ENCODE measurements at regions not wholly inside any gene's neighbourhood (a gene's known extent, or its start where the extent isn't known, plus 50 kb on each side); places are given as distances from the start of the nearest gene placed in this dataset.

GRCh38 chr22:27122574-27122973 is 465.2 kb downstream of the MIAT start:
- H3K27me3 ChIP-seq (replicated peaks in 1 of 4; ENCODE audit: control insufficient read depth in 3 of 4, extremely low read depth in 1 of 4, insufficient read depth in 3 of 4, low read length in 3 of 4), result no peaks in the 10 kb centered on the region
- TF ChIP-seq YY1 (IDR thresholded peaks at IDR 0.05; ENCODE audit: low read depth, low read length) (no peak), JUN (IDR thresholded peaks at IDR 0.05; ENCODE audit: low read depth, low read length) (no peak), EP300 (IDR thresholded peaks at IDR 0.05; ENCODE audit: borderline replicate concordance in 1 of 2, low read depth in 2 of 2, low read length in 2 of 2) (no peak), CHD2 (IDR thresholded peaks at IDR 0.05; ENCODE audit: low read length) (no peak), HDAC2 (IDR thresholded peaks at IDR 0.05; ENCODE audit: borderline replicate concordance in 1 of 2, low read depth in 2 of 2, low read length in 2 of 2) (no peak)
- DNase-seq (ENCODE audit: low read depth in 1 of 2, low spot score in 2 of 2) (no peak), FAIRE-seq (no peak)
- H2AK5ac ChIP-seq (ENCODE audit: low read depth, low read length), result no peak overlapping the region
- no peak overlapping the region for H3K18ac ChIP-seq (ENCODE audit: extremely low read depth, low read length)
- H3K79me1 ChIP-seq (ENCODE audit: low read depth, low read length), result no peaks in the 10 kb centered on the region
- WGBS, 2 experiments (ENCODE audit: extremely low coverage in 1 of 2, insufficient coverage in 1 of 2, insufficient read length in 1 of 2, insufficient replicate concordance in 2 of 2, low coverage in 1 of 2, low lambda C conversion rate in 2 of 2, missing lambda C conversion rate in 1 of 2), result 84% methylated on average over 11 of the region's 11 CpGs; no CpG with 5 or more reads in 1 of the 2 experiments
- no peaks in the 10 kb centered on the region for H3K36me3 ChIP-seq (ENCODE audit: control insufficient read depth in 2 of 4, insufficient read depth in 4 of 4, low read length in 3 of 4)
- no peak overlapping the region for H2BK120ac ChIP-seq (replicated peaks; ENCODE audit: low read depth, low read length)
- no peak overlapping the region for H2BK12ac ChIP-seq (ENCODE audit: low read depth, low read length)
- H2AFZ ChIP-seq (ENCODE audit: low read length), result no peak overlapping the region
- no peak overlapping the region for H3K23ac ChIP-seq (ENCODE audit: insufficient read length)
- no peak overlapping the region for H3K4me2 ChIP-seq (ENCODE audit: insufficient read depth in 1 of 2, low read depth in 2 of 2, low read length in 2 of 2)
- H3K79me2 ChIP-seq (ENCODE audit: control insufficient read depth in 1 of 2, insufficient read depth in 2 of 2, low read length in 2 of 2), result no peaks in the 10 kb centered on the region
- no peak overlapping the region for H2BK15ac ChIP-seq (ENCODE audit: low read length)
- H3K4ac ChIP-seq (replicated peaks; ENCODE audit: insufficient read length, low read depth, low read length), result no peak overlapping the region
- no peak overlapping the region for H3K9ac ChIP-seq (replicated peaks in 1 of 4; ENCODE audit: extremely low read depth in 1 of 4, low read depth in 3 of 4, low read length in 3 of 4)
- H4K91ac ChIP-seq (replicated peaks; ENCODE audit: insufficient read length, low read length), result no peak overlapping the region
- no peaks in the 10 kb centered on the region for H3K4me1 ChIP-seq (replicated peaks in 1 of 4; ENCODE audit: control insufficient read depth in 3 of 4, insufficient read depth in 4 of 4, low read length in 3 of 4)
- H2BK20ac ChIP-seq (ENCODE audit: low read length), result no peak overlapping the region
- H3K9me3 ChIP-seq (ENCODE audit: insufficient read depth in 2 of 2, low read depth in 1 of 2, low read length in 1 of 2), result no peaks in the 10 kb centered on the region
- no peak overlapping the region for H2BK5ac ChIP-seq (ENCODE audit: low read depth, low read length)
- H3K56ac ChIP-seq (replicated peaks; ENCODE audit: insufficient read length, low read depth, low read length), result no peak overlapping the region
- no peak overlapping the region for H4K8ac ChIP-seq (ENCODE audit: extremely low read depth, insufficient read depth, low read length)
- H3K27ac ChIP-seq (ENCODE audit: low read depth, low read length), result no peak overlapping the region
- no peak overlapping the region for H4K5ac ChIP-seq (ENCODE audit: insufficient read length, low read depth, low read length)
- CTCF ChIA-PET (ENCODE audit: partially characterized antibody), result interaction anchor here (1.1 to 1.5 kb wide), 2 partner anchors 11 to 270 kb away, joined by 4 read pairs; no protein-coding TSS in a partner anchor
- H3K4me3 ChIP-seq (ENCODE audit: extremely low read depth in 1 of 4, insufficient read depth in 2 of 4, low read depth in 3 of 4, low read length in 4 of 4), result no peak overlapping the region
- POLR2A ChIA-PET (ENCODE audit: partially characterized antibody), result no interaction called here
- no peaks in the 10 kb centered on the region for H3K23me2 ChIP-seq (ENCODE audit: low read depth, low read length)
- H4K20me1 ChIP-seq (replicated peaks in 1 of 2; ENCODE audit: control insufficient read depth in 1 of 2, insufficient read depth in 2 of 2, low read length in 2 of 2), result no peaks in the 10 kb centered on the region
- no peak overlapping the region for H3K14ac ChIP-seq (ENCODE audit: insufficient read length)

All from H1 (cell line).